ENCODE measurements at regions not wholly inside any gene's neighbourhood (a gene's known extent, or its start where the extent isn't known, plus 50 kb on each side); places are given as distances from the start of the nearest gene placed in this dataset.
"Not testable (repeated sequence)": the region's sequence is repeated elsewhere in the genome, so short reads cannot be mapped to it uniquely, and the experiment has no call there.

GRCh38 chr19:28701491-28701890 lies 511.5 kb downstream of the UQCRFS1 start:
- Histone ChIP-seq H3K27me3 (no peaks in the 10 kb centered on the region), H3K4me3 (no peak overlapping the region), H3K9me3 (no peaks in the 10 kb centered on the region), H3K4me1 (no peaks in the 10 kb centered on the region), H3K27ac (no peak overlapping the region), H3K36me3 (no peaks in the 10 kb centered on the region)
- DNase-seq (ENCODE audit: low spot score in 2 of 2), result no peak
- TF ChIP-seq, protein P1, sequence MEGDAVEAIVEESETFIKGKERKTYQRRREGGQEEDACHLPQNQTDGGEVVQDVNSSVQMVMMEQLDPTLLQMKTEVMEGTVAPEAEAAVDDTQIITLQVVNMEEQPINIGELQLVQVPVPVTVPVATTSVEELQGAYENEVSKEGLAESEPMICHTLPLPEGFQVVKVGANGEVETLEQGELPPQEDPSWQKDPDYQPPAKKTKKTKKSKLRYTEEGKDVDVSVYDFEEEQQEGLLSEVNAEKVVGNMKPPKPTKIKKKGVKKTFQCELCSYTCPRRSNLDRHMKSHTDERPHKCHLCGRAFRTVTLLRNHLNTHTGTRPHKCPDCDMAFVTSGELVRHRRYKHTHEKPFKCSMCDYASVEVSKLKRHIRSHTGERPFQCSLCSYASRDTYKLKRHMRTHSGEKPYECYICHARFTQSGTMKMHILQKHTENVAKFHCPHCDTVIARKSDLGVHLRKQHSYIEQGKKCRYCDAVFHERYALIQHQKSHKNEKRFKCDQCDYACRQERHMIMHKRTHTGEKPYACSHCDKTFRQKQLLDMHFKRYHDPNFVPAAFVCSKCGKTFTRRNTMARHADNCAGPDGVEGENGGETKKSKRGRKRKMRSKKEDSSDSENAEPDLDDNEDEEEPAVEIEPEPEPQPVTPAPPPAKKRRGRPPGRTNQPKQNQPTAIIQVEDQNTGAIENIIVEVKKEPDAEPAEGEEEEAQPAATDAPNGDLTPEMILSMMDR (IDR thresholded peaks at IDR 0.05), result no peak
- intact Hi-C loops (cut with DNase I), result no loop called here

DNA sequence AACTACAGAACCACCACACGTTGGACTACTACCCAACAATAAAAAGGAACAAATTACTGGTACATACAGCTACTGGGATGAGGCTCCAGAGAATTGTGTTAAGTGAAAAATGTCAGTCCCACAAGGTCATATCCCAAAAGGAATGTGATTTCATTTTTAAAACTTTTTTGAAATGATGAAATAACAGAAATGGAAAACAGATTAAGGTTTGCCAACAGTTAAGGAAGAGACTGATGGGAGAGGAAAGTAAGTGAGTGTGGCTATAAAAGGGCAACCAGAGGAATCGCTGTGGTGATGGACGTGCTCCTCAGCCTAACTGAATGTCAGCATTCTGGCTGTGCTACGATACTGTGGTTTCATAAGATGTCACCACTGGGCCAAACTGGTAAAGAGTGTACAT lies 512.8 kb downstream of the UQCRFS1 start:
- intact Hi-C loops (cut with DNase I), result no loop called here
- DNase-seq (ENCODE audit: low spot score in 2 of 2), result no peak
- Histone ChIP-seq H3K4me1 (no peaks in the 10 kb centered on the region), H3K27ac (no peak overlapping the region), H3K4me3 (no peak overlapping the region), H3K9me3 (no peaks in the 10 kb centered on the region), H3K27me3 (no peaks in the 10 kb centered on the region), H3K36me3 (no peaks in the 10 kb centered on the region)
- TF ChIP-seq, protein P1 (IDR thresholded peaks at IDR 0.05), result no peak

DNA sequence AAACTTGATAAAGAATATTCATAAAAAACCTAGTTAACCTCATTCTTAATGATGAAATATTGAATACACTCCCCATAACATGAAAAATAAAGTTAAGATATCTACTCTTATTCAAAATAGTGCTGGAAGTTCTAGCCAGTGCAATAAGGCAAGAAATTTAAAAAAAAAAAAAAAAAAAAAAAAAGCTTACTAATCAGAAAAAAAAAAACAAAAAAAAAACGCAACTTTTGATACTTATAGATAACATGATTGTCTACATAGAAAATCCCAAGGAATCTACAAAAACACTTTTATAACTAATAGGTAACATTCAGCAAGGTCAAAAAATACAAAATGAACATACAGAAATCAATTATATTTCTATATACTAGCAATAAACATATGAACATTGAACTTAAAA lies 515.6 kb downstream of the UQCRFS1 start:
- H3K9me3 ChIP-seq, result no peaks in the 10 kb centered on the region
- no peak overlapping the region for H3K27ac ChIP-seq
- DNase-seq (ENCODE audit: low spot score in 2 of 2), result no peak
- no peaks in the 10 kb centered on the region for H3K4me1 ChIP-seq
- intact Hi-C loops (cut with DNase I), result no loop called here
- H3K36me3 ChIP-seq, result no peaks in the 10 kb centered on the region
- H3K27me3 ChIP-seq, result no peaks in the 10 kb centered on the region
- TF ChIP-seq, protein P1 (IDR thresholded peaks at IDR 0.05), result no peak
- H3K4me3 ChIP-seq, result no peak overlapping the region

- Histone ChIP-seq H3K4me3 (no peak overlapping the region), H3K9me3 (no peaks in the 10 kb centered on the region), H3K27ac (no peak overlapping the region), H3K27me3 (no peaks in the 10 kb centered on the region), H3K36me3 (no peaks in the 10 kb centered on the region), H3K4me1 (no peaks in the 10 kb centered on the region)
- intact Hi-C loops (cut with DNase I), result no loop called here
- TF ChIP-seq, protein P1 (IDR thresholded peaks at IDR 0.05), result no peak
- DNase-seq (ENCODE audit: low spot score in 2 of 2), result no peak
Measured at GRCh38 chr19:28694812-28695211, 518.1 kb downstream of the UQCRFS1 start.

DNA sequence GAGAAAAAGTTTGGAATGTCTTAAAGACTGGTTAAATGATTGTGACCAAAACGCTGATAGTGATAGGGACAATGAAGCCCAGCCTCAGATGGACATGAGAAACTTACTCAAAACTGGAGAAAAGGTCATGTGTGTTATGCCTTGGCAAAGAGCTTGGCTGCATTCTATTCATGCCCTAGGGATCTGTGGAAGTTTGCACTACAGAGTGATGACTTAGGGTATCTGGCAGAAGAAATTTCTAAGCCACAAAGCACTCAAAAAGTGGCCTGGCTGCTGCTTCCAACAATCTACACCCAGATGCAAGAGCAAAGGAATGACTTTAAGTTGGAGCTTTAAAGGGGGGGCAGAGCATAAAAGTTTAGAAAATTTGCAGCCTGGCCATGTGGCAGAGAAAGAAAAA lies 521.3 kb downstream of the UQCRFS1 start:
- TF ChIP-seq, protein P1 (IDR thresholded peaks at IDR 0.05), result no peak

DNA sequence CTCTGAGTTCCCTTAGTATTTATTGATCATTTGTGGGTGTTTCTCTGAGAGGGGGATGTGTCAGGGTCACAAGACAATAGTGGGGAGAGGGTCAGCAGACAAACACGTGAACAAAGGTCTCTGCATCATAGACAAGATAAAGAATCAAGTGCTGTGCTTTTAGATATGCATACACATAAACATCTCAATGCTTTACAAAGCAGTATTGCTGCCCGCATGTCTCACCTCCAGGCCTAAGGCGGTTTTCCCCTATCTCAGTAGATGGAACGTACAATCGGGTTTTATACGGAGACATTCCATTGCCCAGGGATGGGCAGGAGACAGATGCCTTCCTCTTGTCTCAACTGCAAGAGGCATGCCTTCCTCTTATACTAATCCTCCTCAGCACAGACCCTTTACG lies 523.5 kb downstream of the UQCRFS1 start:
- intact Hi-C loops (cut with DNase I); H3K4me1 ChIP-seq; DNase-seq (ENCODE audit: low spot score in 2 of 2); H3K36me3 ChIP-seq; H3K27me3 ChIP-seq; H3K27ac ChIP-seq; H3K9me3 ChIP-seq; H3K4me3 ChIP-seq: not testable (repeated sequence)

More for the DNA sequence above, 521.3 kb downstream of the UQCRFS1 start:
- DNase-seq (ENCODE audit: low spot score in 2 of 2), result no peak
- Histone ChIP-seq H3K27me3 (no peaks in the 10 kb centered on the region), H3K4me1 (no peaks in the 10 kb centered on the region), H3K4me3 (no peak overlapping the region), H3K36me3 (no peaks in the 10 kb centered on the region), H3K27ac (no peak overlapping the region), H3K9me3 (no peaks in the 10 kb centered on the region)
- intact Hi-C loops (cut with DNase I), result no loop called here
